CD4-positive, alpha-beta T cell treated with Interleukin-15 for 4 hours (primary cell): ENCODE measurements at regions not wholly inside any gene's neighbourhood (a gene's known extent, or its start where the extent isn't known, plus 50 kb on each side); places are given as distances from the start of the nearest gene placed in this dataset.
"Not testable (repeated sequence)": the region's sequence is repeated elsewhere in the genome, so short reads cannot be mapped to it uniquely, and the experiment has no call there.

Experiments
- DNase-seq: peaks from one replicate; pipeline ENCODE4 v3.0.0-alpha.2; 2020; ENCODE audit warnings: low spot score

DNA sequence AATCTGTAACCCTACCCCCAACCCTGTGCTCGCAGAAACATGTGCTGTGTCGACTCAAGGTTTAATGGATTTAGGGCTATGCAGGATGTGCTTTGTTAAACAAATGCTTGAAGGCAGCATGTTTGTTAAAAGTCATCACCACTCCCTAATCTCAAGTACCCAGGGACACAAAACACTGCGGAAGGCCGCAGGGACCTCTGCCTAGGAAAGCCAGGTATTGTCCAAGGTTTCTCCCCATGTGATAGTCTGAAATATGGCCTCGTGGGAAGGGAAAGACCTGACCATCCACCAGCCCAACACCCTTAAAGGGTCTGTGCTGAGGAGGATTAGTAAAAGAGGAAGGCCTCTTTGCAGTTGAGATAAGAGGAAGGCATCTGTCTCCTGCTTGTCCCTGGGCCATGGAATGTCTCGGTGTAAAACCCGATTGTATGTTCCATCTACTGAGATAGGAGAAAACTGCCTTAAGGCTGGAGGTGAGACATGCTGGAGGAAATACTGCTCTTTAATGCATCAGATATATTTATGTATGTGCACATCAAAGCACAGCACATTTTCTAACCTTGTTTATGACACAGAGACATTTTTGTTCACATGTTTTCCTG lies 94.4 kb downstream of the LSM3 start:
- DNase-seq: not testable (repeated sequence)

DNA sequence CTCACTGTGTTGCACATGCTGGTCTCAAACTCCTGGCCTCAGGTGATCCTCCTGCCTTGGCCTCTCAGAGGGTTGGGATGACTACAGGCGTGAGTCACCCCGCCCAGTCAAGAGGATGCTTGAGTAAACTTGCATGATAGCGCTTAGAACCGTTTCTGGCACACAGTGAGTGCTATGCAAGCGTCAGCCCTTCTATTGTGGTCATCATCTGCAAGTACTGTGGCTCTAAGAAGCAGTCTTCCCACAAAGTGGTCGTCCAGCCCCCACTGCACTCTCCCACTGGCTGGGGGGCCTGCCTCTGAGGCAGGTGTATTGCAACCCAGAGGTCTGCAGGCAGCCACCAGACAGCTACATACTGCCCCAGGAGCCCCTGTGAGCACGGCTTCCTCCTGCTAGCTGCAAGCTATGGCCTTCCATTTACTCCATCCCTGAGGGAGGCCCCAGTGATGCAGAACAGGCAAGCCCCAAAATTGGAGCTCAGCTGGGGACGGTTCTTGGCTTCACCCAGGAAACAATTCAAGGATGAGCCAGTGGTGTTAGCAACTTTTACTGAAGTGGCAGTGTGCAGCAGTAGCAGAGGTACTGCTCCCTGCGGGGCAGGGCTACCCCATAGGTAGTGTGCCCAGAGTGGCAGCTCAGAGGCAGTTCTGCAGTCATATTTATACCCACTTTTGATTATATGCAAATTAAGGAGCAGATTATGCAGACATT lies 95.4 kb downstream of the LSM3 start:
- DNase-seq: no peak

DNA sequence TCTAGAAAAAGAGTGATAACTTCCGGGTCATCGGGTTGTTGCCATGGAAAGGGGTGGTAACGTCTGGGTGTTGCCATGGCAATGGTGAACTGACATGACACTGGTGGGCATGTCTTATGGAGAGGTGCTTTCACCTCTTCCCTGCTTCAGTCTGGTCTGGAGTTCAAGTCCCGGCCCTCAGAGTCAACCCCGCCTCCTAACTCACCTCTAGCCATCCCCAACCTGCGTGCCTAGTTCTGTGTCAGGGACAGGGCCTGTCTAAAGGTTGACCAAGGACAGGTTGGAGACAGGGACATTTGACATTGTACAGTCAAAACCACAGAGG lies 96.0 kb downstream of the LSM3 start:
- no peak for DNase-seq

DNA sequence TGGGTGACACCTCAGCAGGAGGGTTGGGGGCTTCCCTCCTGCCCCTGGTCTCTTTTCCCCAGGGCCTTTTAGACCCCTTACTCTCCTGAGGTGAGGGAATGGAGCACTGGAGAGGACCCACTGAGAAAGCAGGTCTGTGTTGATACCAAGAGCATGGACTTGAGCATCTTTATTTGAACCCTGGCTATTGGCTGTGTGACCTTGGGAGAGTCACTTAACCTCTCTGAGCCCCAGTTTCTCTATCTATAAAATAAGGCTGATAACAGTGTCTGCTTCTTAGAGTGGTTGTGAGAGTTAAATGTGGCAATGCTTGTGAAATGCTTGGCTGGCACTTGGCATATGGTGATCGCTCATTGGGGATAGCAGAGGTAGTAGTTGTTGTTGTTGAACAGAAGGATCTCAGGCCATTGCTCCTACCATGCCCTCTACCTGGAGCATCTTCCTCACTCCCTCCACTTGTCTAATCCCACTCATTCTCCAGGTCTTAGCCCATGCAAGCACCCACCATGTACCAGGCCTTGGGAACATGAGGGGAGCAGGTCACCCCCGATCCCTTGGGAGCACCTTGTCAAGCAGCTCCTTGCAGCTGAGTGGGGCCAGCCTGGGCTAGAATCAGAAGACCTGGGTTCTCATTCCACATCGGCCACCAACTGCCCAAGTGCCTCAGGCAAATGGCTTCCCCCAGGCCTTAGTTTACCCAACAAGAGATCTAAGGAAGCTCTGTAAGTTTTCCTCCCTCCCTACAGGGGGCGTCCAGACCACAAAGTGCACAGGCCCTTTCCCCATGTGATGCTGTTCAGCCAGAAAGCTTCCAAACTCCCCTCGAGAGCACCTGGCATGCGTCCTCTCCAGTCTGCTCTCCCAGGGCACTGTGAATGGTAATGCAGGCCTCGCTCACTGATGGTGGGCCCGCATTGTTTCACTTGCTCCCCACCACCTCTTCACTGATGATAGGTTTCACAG lies 96.7 kb downstream of the LSM3 start:
- no peak for DNase-seq

DNA sequence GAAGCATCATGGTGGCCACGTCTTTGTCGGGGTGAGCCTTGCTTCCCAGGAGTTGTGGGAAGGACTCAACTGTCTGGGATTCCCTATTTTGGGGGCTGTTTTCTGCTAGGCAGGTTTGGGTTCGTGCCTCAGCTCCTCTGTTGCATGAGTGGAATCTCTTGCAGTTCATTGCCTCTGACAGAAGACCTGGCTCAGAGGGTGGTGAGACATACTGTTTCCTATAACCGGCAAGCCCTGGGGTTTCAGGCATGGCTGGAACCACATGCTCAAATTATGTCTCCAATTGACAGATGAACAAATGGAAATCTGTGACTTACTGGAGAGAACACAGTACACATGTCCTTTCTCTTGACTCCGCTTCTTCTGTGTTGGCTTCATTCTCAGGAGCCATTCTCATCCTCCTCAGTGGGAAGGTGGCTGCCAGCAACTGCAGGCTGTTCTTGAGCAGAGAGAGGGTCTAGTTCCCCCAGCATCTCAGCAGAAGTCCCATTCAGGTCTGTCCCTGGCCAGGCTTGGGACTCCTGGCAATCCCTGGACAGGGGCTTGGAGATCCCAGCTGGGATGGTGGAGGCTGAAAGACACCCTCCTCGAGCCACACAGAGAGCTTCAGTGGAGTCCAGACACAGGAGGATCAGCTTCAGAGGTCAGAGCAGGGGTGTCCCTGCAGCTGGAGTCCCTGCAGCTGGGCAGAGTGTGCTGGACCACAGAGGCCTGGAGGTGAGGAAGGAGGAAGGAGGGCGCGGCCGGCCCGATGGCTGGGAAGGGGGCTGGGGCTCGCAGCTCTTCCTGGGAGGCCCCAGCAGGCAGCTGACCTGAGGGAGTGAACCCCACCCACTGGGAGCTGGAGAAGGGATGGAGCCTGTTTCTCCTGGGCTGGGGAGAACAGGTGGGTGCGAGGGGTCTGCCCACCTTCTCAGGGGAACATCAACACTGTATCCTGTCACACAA lies 97.6 kb downstream of the LSM3 start:
- no peak for DNase-seq

DNA sequence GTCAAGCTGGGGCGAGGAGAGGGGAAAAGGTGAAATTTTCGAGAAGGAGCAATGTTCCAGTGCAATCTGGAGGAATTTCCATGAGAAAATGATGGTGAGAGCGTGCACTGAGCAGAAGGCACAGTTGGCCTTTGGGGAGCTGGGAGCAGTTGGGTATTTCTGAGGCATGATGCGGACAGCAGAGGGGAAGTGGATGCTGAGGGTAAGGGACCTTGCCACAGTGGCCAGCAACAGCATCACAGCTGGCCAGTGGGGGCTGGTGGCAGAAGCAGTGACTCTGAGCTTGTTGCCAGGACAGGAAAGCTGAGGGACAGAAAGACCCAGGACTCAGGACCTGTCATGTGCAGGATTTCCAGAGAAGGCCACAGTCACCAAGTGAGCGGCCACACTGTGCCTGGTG lies 98.9 kb downstream of the LSM3 start:
- no peak for DNase-seq

DNA sequence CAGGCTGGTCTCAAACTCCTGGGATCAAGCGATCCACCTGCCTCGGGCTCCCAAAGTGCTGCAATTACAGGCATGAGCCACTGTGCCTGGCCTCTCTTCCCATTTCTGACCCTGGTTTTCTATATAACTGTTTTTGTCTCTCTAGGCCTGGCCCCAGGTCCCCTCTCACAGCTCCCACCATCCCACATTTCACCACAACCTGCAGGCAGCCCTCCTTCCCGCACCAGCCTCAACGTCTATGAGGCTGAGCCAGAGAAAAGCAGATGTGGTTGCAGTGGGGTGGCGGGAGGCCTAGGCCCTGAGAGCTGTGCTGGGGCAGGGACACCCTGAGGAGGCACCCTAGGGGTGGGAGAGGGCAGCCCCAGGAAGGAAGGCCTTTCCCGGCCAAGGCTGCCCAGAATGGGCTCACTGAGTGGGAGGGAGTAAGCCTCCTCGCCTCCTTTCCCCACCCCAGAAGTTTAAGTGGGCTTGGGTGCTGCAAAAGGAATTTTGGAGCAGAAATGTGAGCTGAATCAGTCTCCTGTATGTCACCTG lies 99.7 kb downstream of the LSM3 start:
- no peak for DNase-seq

DNA sequence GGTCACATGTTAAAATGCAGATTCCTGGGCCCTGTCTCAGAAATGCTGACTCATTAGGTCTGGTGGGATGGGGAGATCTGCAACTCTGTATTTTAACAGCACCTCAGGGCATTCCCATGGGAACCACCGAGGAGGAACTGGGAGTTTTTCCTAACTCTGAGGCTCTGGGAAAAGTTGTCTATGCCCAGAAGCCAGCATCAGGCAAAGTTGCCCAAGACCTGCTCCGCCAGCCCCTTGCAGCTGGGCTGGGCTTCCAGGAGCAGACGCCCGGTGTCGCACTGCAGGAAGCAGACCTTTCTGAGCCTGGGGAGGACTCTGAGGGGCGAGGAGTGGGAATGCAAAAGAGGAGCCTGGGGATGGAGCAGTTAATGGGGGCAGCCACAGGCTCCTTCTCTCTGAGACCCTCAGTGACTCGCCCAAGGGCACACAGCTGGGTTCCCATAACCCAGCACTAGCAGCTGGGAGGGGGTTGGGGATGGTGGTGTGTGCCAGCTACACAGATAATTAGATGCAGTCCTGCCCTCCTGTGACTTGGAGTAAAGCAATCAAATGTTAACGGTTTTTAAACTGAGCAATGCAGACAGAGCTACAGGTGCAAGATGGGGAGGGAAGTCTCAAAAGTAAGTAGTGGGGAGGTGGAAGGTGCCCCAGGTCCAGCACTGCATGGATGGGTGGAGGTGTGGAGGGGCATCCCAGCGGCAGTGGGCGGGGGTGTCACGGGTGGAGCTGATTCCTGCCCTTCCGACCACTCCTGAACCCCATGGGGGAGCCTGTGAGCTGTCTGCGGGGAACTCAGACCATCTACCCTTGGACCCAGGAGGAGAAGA lies 100.4 kb downstream of the LSM3 start:
- no peak for DNase-seq

DNA sequence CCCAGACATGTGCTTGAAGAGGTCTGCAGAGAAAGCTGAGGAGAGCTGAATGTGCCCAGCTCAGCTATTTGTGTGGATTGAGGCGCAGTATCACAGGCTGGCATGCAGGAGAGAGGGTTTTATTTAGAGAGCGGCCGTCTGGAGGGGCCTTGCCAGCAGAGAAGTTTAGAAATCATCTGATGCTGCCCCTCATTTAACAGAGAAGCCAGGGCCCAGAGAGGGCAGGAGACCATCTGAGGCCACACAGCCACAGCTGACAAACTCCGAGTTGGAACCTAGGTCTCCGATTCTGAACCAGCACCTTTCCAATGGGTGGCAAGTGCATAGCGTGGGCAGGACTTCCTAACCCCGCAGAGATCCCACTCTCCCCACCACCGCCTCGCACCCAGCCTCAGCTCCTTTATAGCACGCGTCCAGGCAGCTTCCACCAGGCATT lies 101.0 kb downstream of the LSM3 start:
- DNase-seq: no peak

DNA sequence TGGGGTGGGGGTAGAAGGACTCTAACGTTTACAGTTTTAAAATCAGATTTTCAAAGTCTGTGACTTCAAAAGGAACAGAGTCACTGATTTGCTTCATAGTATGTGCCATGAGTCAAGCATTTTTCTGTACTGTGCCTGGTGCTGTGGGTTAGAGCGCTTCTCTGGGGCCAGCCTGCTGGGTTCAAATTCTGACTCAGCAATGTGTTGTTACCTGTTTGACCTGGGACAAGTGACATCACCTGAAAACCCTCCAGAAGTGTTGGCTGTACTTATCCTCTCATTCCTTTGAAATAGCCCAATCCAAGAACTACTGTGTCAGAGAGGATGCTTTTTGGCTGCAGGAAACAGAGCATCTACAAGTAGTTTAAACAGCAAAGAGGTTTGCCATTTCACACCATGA lies 101.7 kb downstream of the LSM3 start:
- DNase-seq: no peak

DNA sequence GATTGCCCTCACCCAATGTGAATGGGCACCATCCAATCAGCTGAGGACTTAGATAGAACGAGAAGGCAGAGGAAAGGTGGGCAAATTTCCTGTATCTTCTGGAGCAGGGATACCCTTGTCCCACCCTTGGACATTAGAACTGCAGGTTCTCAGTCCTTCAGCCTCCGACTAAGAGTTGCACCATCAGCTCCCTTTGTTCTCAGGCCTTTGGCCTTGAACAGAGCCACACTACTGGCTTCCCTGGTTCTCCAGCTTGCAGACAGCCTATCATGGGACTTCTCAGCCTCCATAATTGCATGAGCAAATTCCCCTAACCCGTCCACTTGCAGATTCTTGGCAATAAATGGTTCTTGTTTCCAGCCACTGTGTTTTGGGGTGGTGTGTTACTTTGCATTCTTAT lies 102.4 kb downstream of the LSM3 start:
- no peak for DNase-seq

DNA sequence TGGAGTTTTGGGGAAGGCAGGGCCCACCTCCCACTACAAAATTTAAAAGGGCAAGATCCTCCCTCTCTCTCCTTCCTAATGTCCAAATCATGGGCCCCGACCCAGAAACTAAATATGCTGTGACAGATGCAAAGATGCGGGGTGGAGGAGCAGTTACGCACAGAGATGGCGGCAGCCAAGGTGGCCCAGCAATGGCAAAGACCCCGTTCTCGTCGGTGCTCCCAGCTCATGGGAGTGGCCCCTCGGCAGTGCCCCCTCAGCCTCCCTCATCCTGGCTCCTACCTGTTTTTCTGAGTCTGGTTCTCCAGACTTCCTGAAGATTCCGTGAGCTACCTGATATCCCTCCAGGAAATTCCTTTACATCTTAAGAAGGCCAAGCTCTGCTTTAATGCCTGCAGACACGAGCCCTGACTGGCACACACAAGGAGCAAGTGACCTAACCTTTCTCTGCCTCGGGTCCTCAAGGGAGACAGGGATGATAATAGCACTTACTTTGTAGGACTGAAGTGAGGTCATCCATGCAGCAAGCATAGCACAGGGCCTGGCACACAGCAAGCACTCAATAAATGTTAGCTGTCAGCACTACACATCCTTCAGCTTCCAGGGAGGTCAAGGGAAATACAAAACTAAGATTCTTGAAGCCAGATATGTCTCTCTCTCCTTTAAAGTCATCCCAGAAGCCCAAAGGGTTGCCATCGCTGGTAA lies 103.5 kb downstream of the LSM3 start:
- DNase-seq: no peak

DNA sequence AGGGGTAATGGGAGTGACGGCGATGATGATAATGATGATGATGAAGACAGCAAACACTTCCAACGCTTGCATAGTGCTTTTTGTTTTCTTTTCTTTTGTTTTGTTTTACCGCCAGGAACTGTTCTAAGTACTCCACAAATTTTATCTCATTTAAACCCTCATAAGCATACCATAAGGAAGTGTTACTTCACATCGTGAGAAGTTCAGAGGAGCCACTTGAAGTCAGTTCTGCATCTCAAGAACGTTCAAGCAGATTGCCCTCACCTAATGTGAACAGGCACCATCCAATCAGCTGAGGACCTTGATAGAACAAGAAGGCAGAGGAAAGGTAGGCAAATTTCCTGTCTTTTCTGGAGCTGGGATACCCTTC lies 104.1 kb downstream of the LSM3 start:
- no peak for DNase-seq

DNA sequence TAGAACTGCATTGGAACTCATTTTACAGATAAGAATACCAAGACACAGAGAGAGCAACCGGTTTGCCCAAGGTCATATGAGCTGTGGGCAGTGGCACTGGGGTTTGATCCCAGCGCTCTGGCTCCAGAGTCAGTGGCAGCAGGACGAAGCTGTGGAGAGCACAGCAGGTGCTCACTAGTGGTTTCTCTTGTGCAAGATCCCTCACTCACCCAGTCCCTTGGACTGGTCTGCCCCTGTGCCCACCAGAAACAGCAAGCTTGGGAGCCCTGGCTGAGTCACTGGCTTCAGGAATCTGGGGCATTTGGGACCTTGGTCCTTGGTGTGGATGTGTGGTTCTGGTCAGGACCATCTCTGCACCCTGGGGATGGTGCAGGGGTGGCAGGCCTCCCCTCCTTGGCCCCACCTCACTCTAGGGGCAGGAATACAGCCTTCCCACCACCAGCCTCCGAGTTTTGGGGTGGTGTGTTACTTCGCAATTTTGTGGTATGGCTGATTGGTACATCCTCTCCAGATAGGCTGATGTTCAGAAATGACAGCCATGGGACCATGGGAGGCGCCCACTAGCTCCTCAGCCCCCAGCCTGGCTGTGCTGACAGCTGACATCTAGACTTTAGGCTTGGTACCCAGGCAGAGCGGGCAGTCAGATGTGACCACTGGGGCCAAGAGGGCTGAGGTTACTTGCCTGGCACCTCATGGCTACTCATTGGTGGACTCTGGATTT lies 104.6 kb downstream of the LSM3 start:
- no peak for DNase-seq

DNA sequence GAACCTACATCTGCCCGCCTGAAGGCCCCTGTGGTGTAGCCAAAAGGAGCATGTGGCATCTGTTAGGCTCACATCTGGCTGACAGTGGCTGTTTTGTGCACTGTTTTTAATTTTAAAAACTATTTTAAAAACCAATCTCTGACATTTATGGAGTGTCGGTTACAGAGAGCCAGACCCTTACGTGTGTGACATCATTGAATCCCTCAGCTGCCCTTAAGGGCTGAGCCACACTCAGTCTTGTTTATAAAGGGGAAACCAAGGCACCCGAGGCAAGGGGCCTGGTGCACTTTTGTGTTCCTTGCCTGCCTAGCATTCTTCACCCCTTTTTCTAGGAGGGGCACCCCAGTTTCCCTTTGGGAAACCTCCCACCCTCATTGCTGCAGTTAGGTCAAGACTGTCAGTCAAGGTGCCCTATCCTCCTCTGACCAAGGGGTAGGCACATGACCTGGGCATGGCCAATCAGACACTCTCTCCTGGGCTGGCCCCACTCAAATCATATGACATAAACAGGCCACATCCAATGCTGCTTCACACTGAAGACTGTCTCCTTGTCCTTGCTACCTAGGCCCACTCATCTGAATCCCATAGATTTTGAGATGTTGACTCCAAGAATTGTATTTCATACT lies 105.3 kb downstream of the LSM3 start:
- no peak for DNase-seq

DNA sequence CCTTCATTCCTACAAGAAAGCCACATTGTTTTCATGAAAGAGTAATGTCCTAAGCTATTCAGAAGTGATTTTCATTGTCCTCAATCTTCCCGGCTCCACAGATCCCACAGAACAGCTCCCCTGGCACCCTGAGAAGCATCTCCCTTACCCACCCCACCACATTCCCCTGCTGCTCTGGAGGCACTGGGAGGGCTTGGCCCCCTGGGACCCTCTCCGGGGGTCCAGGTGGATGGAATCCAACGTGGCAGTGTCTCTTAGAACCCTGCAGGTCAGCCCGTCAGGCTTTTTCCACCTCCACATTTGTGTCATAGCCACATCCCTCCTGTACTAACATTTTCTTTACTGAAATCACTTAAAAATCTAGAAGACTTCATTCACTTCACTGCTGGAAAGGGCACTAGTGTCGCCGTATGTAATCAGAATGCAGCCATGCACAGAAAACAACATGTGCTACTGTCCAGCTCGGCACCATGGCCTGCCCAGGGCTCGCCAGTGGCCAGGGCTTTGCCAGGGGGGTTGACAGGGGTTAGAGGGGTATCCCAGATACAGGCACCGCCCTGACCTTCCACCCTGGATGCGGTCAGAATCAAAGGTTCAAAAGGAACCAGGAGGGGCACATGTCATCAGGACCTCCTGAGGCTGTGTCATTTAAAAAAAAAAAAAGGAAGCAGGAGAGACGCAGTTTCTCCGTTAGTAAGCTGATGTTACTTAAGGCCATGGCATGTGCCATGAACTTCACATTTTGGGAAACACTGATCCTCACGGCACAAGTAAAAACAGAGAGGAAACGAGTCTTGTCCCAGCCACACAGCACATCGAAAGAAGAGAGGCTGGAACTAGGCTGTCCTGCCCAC lies 106.3 kb downstream of the LSM3 start:
- DNase-seq: no peak

DNA sequence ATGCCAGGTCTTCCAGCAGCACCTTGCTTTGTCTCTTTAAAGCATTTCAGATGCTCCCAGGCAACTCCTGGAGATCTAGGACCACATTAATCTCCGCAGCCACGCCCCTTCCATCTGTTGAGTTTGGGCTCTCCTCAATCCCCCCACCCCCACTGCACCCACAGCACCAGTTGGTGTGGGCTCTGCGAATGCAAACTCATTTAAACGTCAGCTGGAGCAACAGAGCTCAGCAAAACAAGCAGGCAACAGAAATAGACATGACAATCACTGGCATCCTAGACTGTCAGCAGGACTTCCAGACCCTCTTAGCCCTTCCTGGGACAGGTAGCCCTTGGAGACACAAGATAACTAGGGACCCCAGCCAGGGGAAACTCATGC lies 106.9 kb downstream of the LSM3 start:
- no peak for DNase-seq

DNA sequence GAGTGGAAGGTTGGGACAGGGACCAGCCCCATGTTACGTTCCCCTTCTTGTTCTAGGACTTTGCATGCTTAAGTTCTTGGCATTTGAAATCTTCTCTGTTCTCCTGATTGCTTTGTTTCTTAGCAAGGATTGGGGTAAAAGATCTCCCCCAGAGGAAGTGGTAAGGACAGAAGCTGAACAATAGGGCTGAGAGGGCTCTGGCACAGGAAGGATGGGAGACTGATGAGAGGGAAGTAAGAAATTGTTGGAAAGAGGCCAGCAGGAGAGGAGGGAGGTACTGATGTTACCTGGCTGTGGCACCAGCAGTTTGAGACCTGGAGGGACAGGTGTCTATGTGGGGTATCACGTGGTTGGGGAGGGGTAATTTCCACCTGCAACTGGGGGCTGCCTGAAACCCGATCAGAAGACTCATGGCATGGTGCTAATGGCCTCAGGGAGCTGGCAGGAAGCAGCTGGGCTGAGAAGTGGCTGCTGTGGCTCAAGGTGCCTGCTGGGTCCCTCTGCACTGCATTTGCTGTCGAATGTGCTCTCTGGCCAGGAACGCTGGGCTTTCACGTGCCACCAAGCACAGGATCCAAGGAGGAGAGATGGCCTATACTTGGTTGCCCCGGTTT lies 108.4 kb downstream of the LSM3 start:
- DNase-seq: no peak
